K562 (cell line): ENCODE measurements at regions not wholly inside any gene's neighbourhood (a gene's known extent, or its start where the extent isn't known, plus 50 kb on each side); places are given as distances from the start of the nearest gene placed in this dataset.

Source experiments
- ATAC-seq: fragments of 200-7000 bp; cut with Tn5 transposase; 3 replicates; pipeline ENCODE4 v1.9.1; 2020; ENCODE audit warnings: moderate library complexity
- BruUV-seq: library from RNA; stranded (reverse); fragments of 400-500 nt; replicated peaks from 2 replicates; lab custom pipeline; 2021; lab: Mats Ljungman, UMichigan
- CTCF ChIA-PET: fragments of 300-600 bp; formaldehyde crosslinking; extraction: SDS; loops from one replicate; lab custom pipeline; 2021; ENCODE audit warnings: low intra/inter-chr PET ratio; lab: Yijun Ruan, JAX
- POLR2A ChIA-PET: fragments of 300-600, 350-650 bp; sonication (Branson Sonifier 250); formaldehyde crosslinking; extraction: SDS; loops from one replicate; lab custom pipeline; 2021; ENCODE audit warnings: antibody characterized with exemption, inconsistent platforms; lab: Yijun Ruan, JAX
- DNase-seq, 4 experiments: peaks; one replicate each; pipeline versions ENCODE4 v3.0.0 to v3.0.0-alpha.2; 2011 to 2018; ENCODE audit warnings: low spot score in 3 of 4, mixed read lengths in 3 of 4; ENCODE audit errors: extremely low read depth in 1 of 4
- FAIRE-seq: peaks from 2 replicates; lab custom pipeline; 2011; peaks lifted over from hg19 to GRCh38; lab: Jason Lieb, UNC
- H2AFZ ChIP-seq: 2 replicates; pipeline ENCODE4 v1.6.0; 2011; ENCODE audit warnings: low read depth, low read length, control low read depth, inconsistent platforms
- H3K27ac ChIP-seq: fragments of 200-600 bp; 3 replicates; pipeline ENCODE4 v1.8.0; 2011; ENCODE audit warnings: low read depth, mild to moderate bottlenecking, control low read depth, inconsistent platforms, low read length, moderate library complexity, mixed read lengths; ENCODE audit errors: extremely low read depth
- H3K27me3 ChIP-seq, 2 experiments: fragments of 300-600 bp in 1 of 2; 2 replicates in 1 of 2; 3 replicates in 1 of 2; pipeline versions ENCODE4 v1.6.0 to v1.8.0; 2011; ENCODE audit warnings: inconsistent platforms in 2 of 2, low read length in 2 of 2, mild to moderate bottlenecking in 1 of 2, mixed read lengths in 1 of 2, moderate library complexity in 1 of 2; ENCODE audit not compliant: control insufficient read depth in 2 of 2, insufficient read depth in 2 of 2
- H3K36me3 ChIP-seq: fragments of 300-600 bp; 3 replicates; pipeline ENCODE4 v1.8.0; 2011; ENCODE audit warnings: mild to moderate bottlenecking, low read length, inconsistent platforms; ENCODE audit not compliant: control insufficient read depth, insufficient read depth
- H3K4me1 ChIP-seq, 2 experiments: fragments of 200-600 bp in 1 of 2; replicated peaks in 1 of 2; 2 replicates in 1 of 2; 3 replicates in 1 of 2; pipeline versions ENCODE4 v1.5.1 to v1.8.0; 2011; ENCODE audit warnings: inconsistent platforms in 2 of 2, low read length in 2 of 2, mild to moderate bottlenecking in 1 of 2, mixed read lengths in 1 of 2, moderate library complexity in 1 of 2; ENCODE audit not compliant: control insufficient read depth in 2 of 2, insufficient read depth in 2 of 2
- H3K4me2 ChIP-seq: 2 replicates; pipeline ENCODE4 v1.6.1; 2011; ENCODE audit warnings: low read length, control low read depth, inconsistent platforms, mixed read lengths; ENCODE audit not compliant: insufficient read depth
- H3K4me3 ChIP-seq: fragments of 200-600 bp; sonication (generic), shearing (Covaris generic); 2 replicates; pipeline ENCODE4 v1.5.1; 2016; ENCODE audit warnings: control low read depth, inconsistent platforms
- H3K79me2 ChIP-seq: fragments of 200-600 bp; 3 replicates; pipeline ENCODE4 v1.8.0; 2011; ENCODE audit warnings: low read length, inconsistent platforms; ENCODE audit not compliant: control insufficient read depth, insufficient read depth
- H3K9ac ChIP-seq, 2 experiments: 2 replicates each; pipeline versions ENCODE4 v1.6.0 to v1.6.1; 2011; ENCODE audit warnings: low read depth in 2 of 2, low read length in 2 of 2, control low read depth in 1 of 2, inconsistent platforms in 1 of 2, mild to moderate bottlenecking in 1 of 2, mixed read lengths in 1 of 2; ENCODE audit not compliant: insufficient read depth in 1 of 2
- H3K9me1 ChIP-seq: one replicate; pipeline ENCODE4 v1.6.0; 2011; ENCODE audit warnings: inconsistent platforms, mild to moderate bottlenecking, low read length, moderate library complexity; ENCODE audit not compliant: control insufficient read depth, insufficient read depth
- H3K9me3 ChIP-seq: replicated peaks from 2 replicates; pipeline ENCODE4 v1.5.1; 2011; ENCODE audit warnings: low read depth, low read length, inconsistent platforms; ENCODE audit not compliant: control insufficient read depth, insufficient read depth
- H4K20me1 ChIP-seq: replicated peaks from 2 replicates; pipeline ENCODE4 v1.6.1; 2011; ENCODE audit warnings: low read length, inconsistent platforms, mixed read lengths; ENCODE audit not compliant: control insufficient read depth, insufficient read depth
- RBM22 ChIP-seq: fragments of 200-400 bp; formaldehyde crosslinking; IDR thresholded peaks from 2 replicates; pipeline ENCODE4 v1.6.1; 2018; ENCODE audit warnings: low read length, low read depth; ENCODE audit not compliant: poor library complexity, severe bottlenecking
- RUNX1 ChIP-seq: sonication (generic); IDR thresholded peaks from 2 replicates; pipeline ENCODE4 v1.6.1; 2016; ENCODE audit warnings: antibody characterized with exemption, low read depth
- ZFP36 ChIP-seq: fragments of 150-350 bp; IDR thresholded peaks from 2 replicates; pipeline ENCODE4 v1.6.1; 2018; ENCODE audit warnings: low read length, low read depth; ENCODE audit not compliant: partially characterized antibody
- WGBS: fragments of 100-300 bp; shearing (Covaris generic); methylation state at CpG from one replicate; pipeline ENCODE4 v1.1.6; 2016; ENCODE audit warnings: low coverage, mixed read lengths; ENCODE audit not compliant: insufficient coverage; ENCODE audit errors: missing lambda C conversion rate; 5-methylcytosine and 5-hydroxymethylcytosine counted together
- in situ Hi-C: fragments of 300-500 bp; cut with MboI; formaldehyde crosslinking; loops from 4 replicates; pipeline ENCODE4 v1.15.0; 2018; ENCODE audit warnings: inconsistent platforms, mixed read lengths
- intact Hi-C: fragments of 100-400 bp; cut with micrococcal nuclease; formaldehyde crosslinking; loops from 2 replicates; pipeline ENCODE4 v1.14.2; 2022

DNA sequence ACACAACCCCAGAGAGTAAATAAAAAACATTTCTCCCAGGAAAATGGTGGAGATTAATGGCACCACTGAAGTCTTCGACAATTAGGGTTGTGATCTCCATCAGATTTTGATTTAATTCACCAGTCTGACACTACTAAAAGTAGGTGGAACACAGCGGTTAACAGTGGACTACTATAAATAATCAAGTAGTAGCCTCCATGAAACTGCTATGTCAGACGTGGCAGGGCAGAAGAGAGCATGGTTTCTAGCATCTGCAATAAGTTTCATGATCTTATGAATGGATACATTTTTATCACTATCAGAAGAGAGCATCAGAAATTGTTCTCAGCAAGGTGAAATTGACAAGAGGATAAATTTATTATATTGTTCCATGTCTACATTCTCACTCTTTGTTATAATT, 1706.6 kb downstream of the MRPL39 start:
- DNase-seq, result no peak
- Histone ChIP-seq H3K9me3 (peaks cover 7% of the 10 kb centered on the region; the same call in 1 of the 2 replicates), H2AFZ (no peak overlapping the region), H4K20me1 (no peaks in the 10 kb centered on the region), H3K36me3 (peaks cover 25% of the 10 kb centered on the region; the same call in 2 of the 3 replicates), H3K9ac (no peak overlapping the region), H3K4me1 (no peaks in the 10 kb centered on the region), H3K4me2 (no peak overlapping the region), H3K27ac (no peak overlapping the region), H3K27me3 (no peaks in the 10 kb centered on the region), H3K79me2 (peaks cover 75% of the 10 kb centered on the region), H3K4me3 (no peak overlapping the region), H3K9me1 (no peaks in the 10 kb centered on the region)
- WGBS, result 44% methylated on average over 3 of the region's 3 CpGs
- in situ Hi-C loops, result no loop called here
- ChIA-PET CTCF (no interaction called here), POLR2A (no interaction called here)
- no peak for FAIRE-seq
- intact Hi-C loops, result no loop called here
- no peak for TF ChIP-seq RUNX1
- no TSS peak for BruUV-seq
- no peak for ATAC-seq

DNA sequence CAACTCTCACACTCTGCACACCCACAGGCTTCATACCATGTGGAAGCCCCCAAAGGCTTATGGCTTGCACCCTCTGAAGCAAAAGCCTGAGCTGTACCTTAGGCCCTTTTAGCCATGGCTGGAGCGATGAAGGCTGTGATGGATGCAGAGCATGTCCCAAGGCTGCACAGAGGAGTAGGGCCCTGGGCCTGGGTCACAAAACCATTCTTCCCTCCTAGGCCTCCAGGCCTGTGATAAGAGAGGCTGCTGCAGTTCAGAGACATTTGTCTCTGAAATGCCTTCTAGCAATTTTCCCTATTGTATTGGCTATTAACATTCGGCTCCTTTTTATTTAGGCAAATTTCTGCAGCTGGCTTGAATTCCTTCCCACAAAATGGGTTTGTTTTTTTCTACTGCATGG, 1707.7 kb downstream of the MRPL39 start:
- ATAC-seq (no peak), DNase-seq (no peak), FAIRE-seq (no peak)
- intact Hi-C loops (no loop called here), in situ Hi-C loops (no loop called here)
- Histone ChIP-seq H3K4me3 (no peak overlapping the region), H3K4me2 (no peak overlapping the region), H3K9me1 (no peaks in the 10 kb centered on the region), H3K9ac (no peak overlapping the region), H3K27ac (no peak overlapping the region), H3K9me3 (peaks cover 9% of the 10 kb centered on the region; the same call in 1 of the 2 replicates), H4K20me1 (no peaks in the 10 kb centered on the region), H3K79me2 (peaks cover 87% of the 10 kb centered on the region), H3K36me3 (peaks cover 31% of the 10 kb centered on the region; the same call in 2 of the 3 replicates), H2AFZ (no peak overlapping the region), H3K4me1 (no peaks in the 10 kb centered on the region), H3K27me3 (no peaks in the 10 kb centered on the region)
- POLR2A ChIA-PET, result no interaction called here
- no CpG with 5 or more reads among the region's 2 CpGs for WGBS
- BruUV-seq, result no TSS peak
- TF ChIP-seq ZFP36 (peak; percentile 53), RBM22 (no peak)
- CTCF ChIA-PET, result no interaction called here
